Spinal cord (tissue), 9 donors: ENCODE measurements at regions not wholly inside any gene's neighbourhood (a gene's known extent, or its start where the extent isn't known, plus 50 kb on each side); places are given as distances from the start of the nearest gene placed in this dataset.

Source experiments
- DNase-seq, 6 donors: peaks; one replicate each; pipeline versions ENCODE4 v3.0.0 to v3.0.0-alpha.2; 2013 to 2015; ENCODE audit warnings: low spot score in 6 of 6, low read depth in 4 of 6
- H3K27ac ChIP-seq: one replicate; pipeline ENCODE4 v1.5.1; 2013; ENCODE audit warnings: low read depth, low read length, control low read depth
- H3K27me3 ChIP-seq: one replicate; pipeline ENCODE4 v1.6.1; 2013; ENCODE audit warnings: low read length; ENCODE audit not compliant: control insufficient read depth, insufficient read depth
- H3K36me3 ChIP-seq: one replicate; pipeline ENCODE4 v1.6.1; 2013; ENCODE audit warnings: low read length; ENCODE audit not compliant: control insufficient read depth, insufficient read depth
- H3K4me1 ChIP-seq: one replicate; pipeline ENCODE4 v1.6.1; 2013; ENCODE audit warnings: low read length; ENCODE audit not compliant: control insufficient read depth, insufficient read depth
- H3K4me3 ChIP-seq: one replicate; pipeline ENCODE4 v1.5.1; 2013; ENCODE audit warnings: low read depth, low read length, control low read depth
- H3K9me3 ChIP-seq: one replicate; pipeline ENCODE4 v1.6.1; 2013; ENCODE audit warnings: low read length; ENCODE audit not compliant: control insufficient read depth, insufficient read depth
- WGBS: methylation state at CpG from one replicate; pipeline ENCODE4 v1.1.5; 2013; ENCODE audit warnings: missing lambda C conversion rate; ENCODE audit not compliant: insufficient coverage; 5-methylcytosine and 5-hydroxymethylcytosine counted together
- donor health status: healthy.

DNA sequence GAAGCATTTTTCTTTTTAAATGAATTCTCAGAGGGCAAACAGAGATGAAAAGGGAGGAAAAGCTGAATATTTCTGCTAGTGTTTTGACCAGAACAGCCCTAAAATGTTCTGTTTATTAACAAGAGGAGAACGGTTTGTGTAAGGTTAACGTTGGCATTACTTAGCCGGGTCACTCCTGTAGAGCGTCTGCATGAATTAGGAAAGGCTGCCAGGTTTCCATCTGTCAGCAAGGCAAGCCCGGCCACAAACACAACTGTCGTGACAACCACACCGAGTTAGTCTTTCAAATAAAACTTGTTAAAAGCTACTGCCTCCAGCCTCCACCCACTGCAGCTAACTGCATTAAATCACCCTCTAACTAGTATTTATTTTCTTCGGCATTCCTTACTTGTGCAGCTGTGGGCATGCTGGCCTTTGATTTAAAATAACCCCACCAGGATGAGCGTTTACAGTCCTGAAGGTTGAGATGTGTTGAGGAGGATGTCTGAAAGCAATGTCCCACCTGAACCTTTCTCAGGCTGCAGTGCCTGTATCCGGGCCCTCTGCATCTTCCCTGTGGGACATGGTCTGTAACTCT is 527.9 kb downstream of the FGF9 start:
- DNase-seq = peak in 1 of 6 donors; percentile 34
- Histone ChIP-seq H3K4me3 (no peak overlapping the region), H3K27ac (no peak overlapping the region), H3K27me3 (no peaks in the 10 kb centered on the region), H3K36me3 (no peaks in the 10 kb centered on the region), H3K4me1 (no peaks in the 10 kb centered on the region), H3K9me3 (no peaks in the 10 kb centered on the region)
- WGBS = 25% methylated on average over 8 of the region's 10 CpGs

DNA sequence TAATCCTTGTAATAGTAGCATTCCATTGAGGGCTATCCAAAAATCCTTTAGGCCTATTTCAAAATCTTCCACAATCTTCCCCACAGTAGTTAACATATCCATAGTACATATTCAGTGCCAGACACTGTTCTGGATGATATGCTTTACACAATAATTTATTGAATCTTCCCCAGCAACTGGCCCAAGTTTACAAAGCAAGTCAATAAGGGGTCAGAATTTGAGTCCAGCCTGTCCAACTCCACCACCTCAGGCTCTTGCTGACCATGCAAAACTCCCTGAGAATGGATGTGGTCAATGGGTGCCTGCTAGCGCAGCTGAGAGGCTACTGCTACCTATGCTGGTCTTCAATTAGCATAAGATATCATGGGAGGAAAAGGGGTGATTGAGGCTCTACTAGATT is 529.6 kb downstream of the FGF9 start:
- Histone ChIP-seq H3K36me3 (no peaks in the 10 kb centered on the region), H3K4me3 (no peak overlapping the region), H3K27ac (no peak overlapping the region), H3K4me1 (no peaks in the 10 kb centered on the region), H3K27me3 (no peaks in the 10 kb centered on the region), H3K9me3 (no peaks in the 10 kb centered on the region)
- DNase-seq = no peak
- no CpG with 5 or more reads among the region's 1 CpG for WGBS

DNA sequence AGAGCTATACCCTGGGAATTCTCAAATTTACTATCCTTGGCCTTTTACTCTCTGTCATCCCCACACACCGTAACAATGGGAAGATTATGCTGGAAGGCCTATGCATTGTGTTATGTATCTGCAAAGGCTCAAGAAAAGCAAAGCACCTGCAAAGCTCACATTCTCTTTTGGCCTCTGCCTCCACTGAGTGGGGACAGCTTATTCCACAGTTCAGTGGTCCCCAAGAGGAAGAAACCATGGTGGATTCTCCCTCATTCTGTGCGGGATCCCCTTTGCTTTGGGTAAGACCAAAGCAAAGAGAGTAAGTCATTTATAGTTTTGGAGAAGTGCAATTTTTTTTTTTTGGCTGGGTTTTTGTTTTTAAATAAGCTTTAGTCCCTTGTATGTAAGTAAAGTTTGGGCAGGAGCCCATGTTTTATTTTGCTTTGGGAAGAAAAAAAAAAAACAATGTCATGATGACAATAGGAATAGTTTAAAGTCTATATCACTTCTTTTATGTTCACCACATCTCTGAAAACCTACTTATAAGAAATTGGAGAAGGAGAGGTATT is 530.6 kb downstream of the FGF9 start:
- no peak for DNase-seq
- 100% methylated on average over 1 of the region's 2 CpGs for WGBS
- Histone ChIP-seq H3K9me3 (no peaks in the 10 kb centered on the region), H3K36me3 (no peaks in the 10 kb centered on the region), H3K27ac (no peak overlapping the region), H3K4me3 (no peak overlapping the region), H3K27me3 (no peaks in the 10 kb centered on the region), H3K4me1 (no peaks in the 10 kb centered on the region)

DNA sequence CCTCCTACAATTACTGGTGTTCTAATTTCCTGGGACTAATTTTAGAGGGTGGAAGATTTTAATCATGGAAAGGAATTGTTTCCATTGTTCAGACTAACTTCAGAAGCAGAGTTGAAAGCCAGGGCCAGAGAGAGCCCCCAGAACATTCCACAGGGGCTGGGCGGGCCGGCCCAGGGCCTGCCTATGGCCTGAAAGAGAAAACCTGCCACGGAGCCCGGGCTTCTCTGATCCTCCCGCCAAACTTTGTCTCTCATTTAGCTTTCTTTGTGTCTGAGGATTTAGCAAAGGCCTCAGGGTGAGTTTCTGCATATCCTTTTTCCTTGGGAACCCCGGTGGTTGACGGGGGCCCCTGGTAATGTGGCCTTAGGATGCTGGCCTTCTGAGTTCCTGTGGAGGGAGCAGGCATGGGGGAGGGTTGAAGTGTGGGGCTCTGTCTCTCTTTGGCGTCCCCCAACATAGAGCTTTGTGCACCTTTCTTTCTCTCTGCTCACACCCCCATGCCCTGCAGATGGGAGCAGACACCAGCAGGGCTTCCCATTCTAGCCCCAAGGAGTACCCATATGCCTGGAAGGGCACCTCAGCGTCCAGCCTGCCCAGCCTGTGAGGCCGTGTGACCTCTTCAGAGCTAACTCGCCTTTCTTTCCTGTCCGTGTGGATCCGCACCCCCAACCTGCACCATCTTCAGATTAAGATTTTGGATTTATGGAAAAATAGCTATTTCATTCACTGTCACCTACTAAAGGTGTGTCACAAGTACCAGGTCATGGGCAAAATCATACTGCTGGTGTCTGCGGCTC is 539.5 kb downstream of the FGF9 start:
- Histone ChIP-seq H3K4me1 (no peaks in the 10 kb centered on the region), H3K36me3 (no peaks in the 10 kb centered on the region), H3K4me3 (no peak overlapping the region), H3K27ac (no peak overlapping the region), H3K27me3 (no peaks in the 10 kb centered on the region), H3K9me3 (no peaks in the 10 kb centered on the region)
- WGBS = 81% methylated on average over 6 of the region's 14 CpGs
- DNase-seq = no peak

DNA sequence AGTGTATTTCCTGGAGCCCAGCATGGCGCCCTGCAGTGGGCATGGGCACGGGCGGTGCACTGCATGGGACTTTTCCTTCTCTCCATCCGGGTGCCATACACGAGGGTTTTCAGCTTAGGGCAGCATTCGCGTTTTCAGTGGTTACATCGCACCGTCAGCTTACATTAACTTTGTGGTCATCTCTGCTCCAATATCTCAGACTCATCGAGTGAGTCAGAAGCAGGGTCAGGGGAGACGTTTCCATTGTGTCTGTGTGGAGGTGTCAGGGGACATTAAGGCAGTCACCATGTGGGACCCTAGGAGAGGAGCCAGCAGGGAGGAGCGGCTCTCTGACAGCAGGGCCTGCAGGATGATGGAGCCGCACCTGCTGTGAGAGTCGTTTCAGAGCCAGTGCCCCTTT is 541.0 kb downstream of the FGF9 start:
- no peaks in the 10 kb centered on the region for H3K4me1 ChIP-seq
- no peaks in the 10 kb centered on the region for H3K36me3 ChIP-seq
- H3K4me3 ChIP-seq = no peak overlapping the region
- 93% methylated on average over 14 of the region's 14 CpGs for WGBS
- H3K9me3 ChIP-seq = no peaks in the 10 kb centered on the region
- no peaks in the 10 kb centered on the region for H3K27me3 ChIP-seq
- DNase-seq = no peak
- H3K27ac ChIP-seq = no peak overlapping the region

DNA sequence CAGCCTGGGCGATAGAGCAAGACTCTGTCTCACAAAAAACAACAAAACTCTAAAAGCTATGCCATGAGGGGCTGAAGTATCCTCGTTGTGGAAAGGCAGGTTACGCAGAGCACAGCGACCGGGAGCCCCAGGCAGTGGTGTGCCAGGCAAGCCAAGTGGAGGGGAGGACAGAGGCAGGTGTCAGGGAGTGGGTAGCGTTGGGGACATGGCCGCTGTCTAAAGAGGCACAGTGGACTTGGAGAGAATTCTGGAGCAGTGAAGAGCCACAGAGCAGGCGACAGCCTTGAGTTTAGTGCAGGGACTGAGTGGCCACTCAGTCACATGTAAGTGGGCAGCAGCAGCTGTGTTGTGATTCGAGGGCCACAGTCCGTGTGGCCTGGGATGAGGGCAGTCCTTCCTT is 541.7 kb downstream of the FGF9 start:
- WGBS = 93% methylated on average over 10 of the region's 10 CpGs
- Histone ChIP-seq H3K27me3 (no peaks in the 10 kb centered on the region), H3K27ac (no peak overlapping the region), H3K36me3 (no peaks in the 10 kb centered on the region), H3K4me3 (no peak overlapping the region), H3K9me3 (no peaks in the 10 kb centered on the region), H3K4me1 (no peaks in the 10 kb centered on the region)
- no peak for DNase-seq

DNA sequence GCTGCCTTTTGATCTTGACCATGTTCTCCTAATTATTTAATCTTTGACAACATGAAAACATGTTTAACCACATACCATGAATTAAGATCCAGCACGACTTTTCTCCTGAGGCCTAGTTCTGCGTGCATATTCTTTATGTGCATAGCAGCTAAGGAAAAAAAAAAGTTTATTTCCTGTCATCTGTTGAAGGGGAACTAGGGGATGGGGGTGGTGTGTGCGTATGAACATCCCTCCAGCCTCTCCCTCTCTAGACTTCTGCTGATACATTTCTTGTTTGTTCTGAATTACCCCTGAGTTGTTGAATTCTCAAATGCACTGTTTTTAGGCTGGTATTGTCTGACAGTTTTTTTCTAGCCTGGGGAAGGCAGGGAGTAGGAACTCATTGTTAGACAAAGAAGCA is 543.3 kb downstream of the FGF9 start:
- H3K36me3 ChIP-seq = no peaks in the 10 kb centered on the region
- no peaks in the 10 kb centered on the region for H3K9me3 ChIP-seq
- no peak overlapping the region for H3K27ac ChIP-seq
- H3K4me3 ChIP-seq = no peak overlapping the region
- WGBS = no CpG with 5 or more reads among the region's 3 CpGs
- DNase-seq = no peak
- H3K4me1 ChIP-seq = no peaks in the 10 kb centered on the region
- no peaks in the 10 kb centered on the region for H3K27me3 ChIP-seq

DNA sequence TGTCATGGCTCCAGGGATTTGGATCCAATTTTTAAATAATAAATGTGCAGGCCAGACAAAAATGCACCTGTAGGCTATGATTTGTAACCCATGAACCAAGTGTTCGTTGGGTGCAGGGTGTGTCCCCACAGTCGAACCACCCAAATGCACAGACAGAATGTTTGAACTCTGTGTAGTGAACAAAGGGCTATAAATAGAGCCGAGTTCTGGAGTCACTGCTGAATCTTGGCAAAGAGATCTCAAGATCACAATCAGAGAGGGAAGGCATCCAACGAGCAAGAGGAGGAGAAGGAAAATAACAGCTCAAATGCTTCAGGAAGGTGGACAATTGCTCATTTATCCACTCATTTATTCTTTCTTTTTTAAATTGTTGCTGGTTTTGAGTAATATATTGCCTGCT is 547.9 kb downstream of the FGF9 start:
- peaks cover 13% of the 10 kb centered on the region for H3K27me3 ChIP-seq
- peaks cover 7% of the 10 kb centered on the region for H3K4me1 ChIP-seq
- no peaks in the 10 kb centered on the region for H3K9me3 ChIP-seq
- peak in 1 of 6 donors; percentile 22 for DNase-seq
- WGBS = 80% methylated on average over 2 of the region's 4 CpGs
- H3K27ac ChIP-seq = no peak overlapping the region
- H3K4me3 ChIP-seq = no peak overlapping the region
- no peaks in the 10 kb centered on the region for H3K36me3 ChIP-seq

DNA sequence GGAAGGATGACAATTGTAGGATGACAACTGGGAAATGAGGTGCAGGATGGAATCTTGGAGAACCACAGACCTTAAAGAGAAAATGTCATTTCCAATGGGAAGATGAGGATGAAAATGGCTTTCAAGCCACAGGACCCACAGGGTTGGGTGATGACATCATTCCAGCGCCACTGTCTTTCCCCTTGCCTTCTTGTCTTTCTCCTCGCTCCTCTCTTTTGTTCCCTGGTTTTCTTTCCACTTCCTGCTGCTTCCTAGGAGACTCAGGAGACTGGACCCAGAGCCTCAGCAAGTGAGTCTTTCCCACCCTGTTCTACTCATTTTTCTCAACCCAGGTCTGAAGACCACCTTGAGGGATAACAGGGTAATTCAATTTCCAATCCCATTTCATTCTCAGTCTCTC is 548.8 kb downstream of the FGF9 start:
- no peak for DNase-seq
- Histone ChIP-seq H3K27me3 (peaks cover 13% of the 10 kb centered on the region), H3K27ac (no peak overlapping the region), H3K9me3 (no peaks in the 10 kb centered on the region), H3K4me3 (no peak overlapping the region), H3K4me1 (peaks cover 7% of the 10 kb centered on the region), H3K36me3 (no peaks in the 10 kb centered on the region)
- WGBS = 69% methylated on average over 2 of the region's 2 CpGs
